Testis (tissue), 2 donors: ENCODE measurements at regions not wholly inside any gene's neighbourhood (a gene's known extent, or its start where the extent isn't known, plus 50 kb on each side); places are given as distances from the start of the nearest gene placed in this dataset.

ENCODE experiments used
- CTCF ChIP-seq, 3 experiments: fragments of 450-650 bp in 2 of 3; fragments of 200-600 bp in 1 of 3; sonication (generic) in 1 of 3; IDR thresholded peaks; one replicate each; pipeline ENCODE4 v1.5.1; 2016 to 2019; ENCODE audit warnings: antibody characterized with exemption in 3 of 3, mild to moderate bottlenecking in 2 of 3, moderate library complexity in 1 of 3
- POLR2A ChIP-seq: fragments of 450-650 bp; IDR thresholded peaks from one replicate; pipeline ENCODE4 v1.6.1; 2017; ENCODE audit warnings: antibody characterized with exemption, mild to moderate bottlenecking, moderate library complexity

GRCh38 chr3:36175916-36176461, 204.3 kb upstream of the STAC start:
- TF ChIP-seq CTCF (IDR thresholded peaks at IDR 0.05) (no peak), POLR2A (no peak)
